Esophagus muscularis mucosa (tissue), 3 donors: ENCODE measurements at regions not wholly inside any gene's neighbourhood (a gene's known extent, or its start where the extent isn't known, plus 50 kb on each side); places are given as distances from the start of the nearest gene placed in this dataset.

Experiments
- POLR2A ChIP-seq: fragments of 450-650 bp; IDR thresholded peaks from one replicate; pipeline ENCODE4 v1.6.1; 2017; ENCODE audit warnings: antibody characterized with exemption, moderate library complexity, mild to moderate bottlenecking, low read depth
- TF ChIP-seq, protein P1 (sequence below), 3 experiments: fragments of 200-600 bp in 2 of 3; fragments of 450-650 bp in 1 of 3; sonication (generic) in 2 of 3; IDR thresholded peaks; one replicate each; pipeline ENCODE4 v1.5.1; 2017 to 2019; ENCODE audit warnings: antibody characterized with exemption in 3 of 3, mild to moderate bottlenecking in 2 of 3, moderate library complexity in 1 of 3

DNA sequence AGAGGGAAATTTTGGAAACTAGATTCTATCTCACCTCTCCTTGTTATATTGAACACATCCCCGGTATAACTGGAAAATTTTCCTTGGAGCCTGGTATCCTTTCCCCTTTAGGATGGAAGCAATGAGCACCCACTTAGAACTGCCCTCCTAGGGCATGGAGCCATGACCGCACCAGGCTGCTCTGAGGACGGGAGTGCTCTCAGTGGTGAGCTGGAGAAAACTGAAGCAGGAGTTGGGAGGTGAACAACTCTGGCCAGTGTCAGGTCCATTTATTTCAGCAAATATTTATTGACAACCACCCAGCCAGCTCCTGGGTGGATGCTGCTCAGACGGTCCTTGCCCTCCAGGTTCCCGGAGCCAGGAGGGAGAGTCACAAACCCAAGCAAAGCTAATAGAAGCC is 278.1 kb downstream of the WDR11 start:
- TF ChIP-seq, protein P1, sequence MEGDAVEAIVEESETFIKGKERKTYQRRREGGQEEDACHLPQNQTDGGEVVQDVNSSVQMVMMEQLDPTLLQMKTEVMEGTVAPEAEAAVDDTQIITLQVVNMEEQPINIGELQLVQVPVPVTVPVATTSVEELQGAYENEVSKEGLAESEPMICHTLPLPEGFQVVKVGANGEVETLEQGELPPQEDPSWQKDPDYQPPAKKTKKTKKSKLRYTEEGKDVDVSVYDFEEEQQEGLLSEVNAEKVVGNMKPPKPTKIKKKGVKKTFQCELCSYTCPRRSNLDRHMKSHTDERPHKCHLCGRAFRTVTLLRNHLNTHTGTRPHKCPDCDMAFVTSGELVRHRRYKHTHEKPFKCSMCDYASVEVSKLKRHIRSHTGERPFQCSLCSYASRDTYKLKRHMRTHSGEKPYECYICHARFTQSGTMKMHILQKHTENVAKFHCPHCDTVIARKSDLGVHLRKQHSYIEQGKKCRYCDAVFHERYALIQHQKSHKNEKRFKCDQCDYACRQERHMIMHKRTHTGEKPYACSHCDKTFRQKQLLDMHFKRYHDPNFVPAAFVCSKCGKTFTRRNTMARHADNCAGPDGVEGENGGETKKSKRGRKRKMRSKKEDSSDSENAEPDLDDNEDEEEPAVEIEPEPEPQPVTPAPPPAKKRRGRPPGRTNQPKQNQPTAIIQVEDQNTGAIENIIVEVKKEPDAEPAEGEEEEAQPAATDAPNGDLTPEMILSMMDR (IDR thresholded peaks at IDR 0.05) = no peak
- TF ChIP-seq POLR2A = no peak
